Ectodermal cell (in vitro differentiated cells): ENCODE measurements at regions not wholly inside any gene's neighbourhood (a gene's known extent, or its start where the extent isn't known, plus 50 kb on each side); places are given as distances from the start of the nearest gene placed in this dataset.

ENCODE experiments used
- H3K27ac ChIP-seq: 2 replicates; pipeline ENCODE4 v1.7.0; 2013; ENCODE audit warnings: mild to moderate bottlenecking, low read depth, low read length; ENCODE audit not compliant: insufficient read depth, poor library complexity, severe bottlenecking
- H3K27me3 ChIP-seq: 2 replicates; pipeline ENCODE4 v1.7.0; 2013; ENCODE audit warnings: mild to moderate bottlenecking, low read length; ENCODE audit not compliant: insufficient read depth, control insufficient read depth, poor library complexity, severe bottlenecking
- H3K36me3 ChIP-seq: one replicate; pipeline ENCODE4 v1.7.0; 2013; ENCODE audit warnings: low read length; ENCODE audit not compliant: control insufficient read depth, insufficient read depth
- H3K4me1 ChIP-seq: one replicate; pipeline ENCODE4 v1.7.0; 2013; ENCODE audit warnings: low read length; ENCODE audit not compliant: control insufficient read depth, insufficient read depth
- H3K4me3 ChIP-seq: 2 replicates; pipeline ENCODE4 v1.7.0; 2013; ENCODE audit warnings: low read depth, low read length, control low read depth; ENCODE audit not compliant: insufficient read depth
- H3K9me3 ChIP-seq: 2 replicates; pipeline ENCODE4 v1.7.0; 2013; ENCODE audit warnings: mild to moderate bottlenecking, low read length, moderate library complexity; ENCODE audit not compliant: control insufficient read depth
- WGBS, 2 experiments: methylation state at CpG; one replicate each; pipeline ENCODE4 v1.1.7; 2013; ENCODE audit warnings: missing lambda C conversion rate in 2 of 2; 5-methylcytosine and 5-hydroxymethylcytosine counted together

GRCh38 chrX:137483554-137483953 is 82.4 kb upstream of the ZIC3 start:
- Histone ChIP-seq H3K4me1 (no peaks in the 10 kb centered on the region), H3K27ac (no peak overlapping the region), H3K36me3 (no peaks in the 10 kb centered on the region), H3K4me3 (no peak overlapping the region), H3K27me3 (no peaks in the 10 kb centered on the region), H3K9me3 (no peaks in the 10 kb centered on the region)

GRCh38 chrX:137482136-137482535 is 83.8 kb upstream of the ZIC3 start:
- no peaks in the 10 kb centered on the region for H3K36me3 ChIP-seq
- no peak overlapping the region for H3K4me3 ChIP-seq
- H3K27me3 ChIP-seq, result no peaks in the 10 kb centered on the region
- H3K27ac ChIP-seq, result no peak overlapping the region
- WGBS, 2 experiments, result 88 to 96% methylated on average over 2 of the region's 2 CpGs
- no peaks in the 10 kb centered on the region for H3K9me3 ChIP-seq
- no peaks in the 10 kb centered on the region for H3K4me1 ChIP-seq

- Histone ChIP-seq H3K27me3 (no peaks in the 10 kb centered on the region), H3K27ac (no peak overlapping the region), H3K4me1 (no peaks in the 10 kb centered on the region), H3K9me3 (no peaks in the 10 kb centered on the region), H3K4me3 (no peak overlapping the region), H3K36me3 (no peaks in the 10 kb centered on the region)
- 74 to 82% methylated on average over 2 of the region's 2 CpGs for WGBS, 2 experiments
These were observed 86.5 kb upstream of the ZIC3 start for GRCh38 chrX:137479386-137479785.

DNA sequence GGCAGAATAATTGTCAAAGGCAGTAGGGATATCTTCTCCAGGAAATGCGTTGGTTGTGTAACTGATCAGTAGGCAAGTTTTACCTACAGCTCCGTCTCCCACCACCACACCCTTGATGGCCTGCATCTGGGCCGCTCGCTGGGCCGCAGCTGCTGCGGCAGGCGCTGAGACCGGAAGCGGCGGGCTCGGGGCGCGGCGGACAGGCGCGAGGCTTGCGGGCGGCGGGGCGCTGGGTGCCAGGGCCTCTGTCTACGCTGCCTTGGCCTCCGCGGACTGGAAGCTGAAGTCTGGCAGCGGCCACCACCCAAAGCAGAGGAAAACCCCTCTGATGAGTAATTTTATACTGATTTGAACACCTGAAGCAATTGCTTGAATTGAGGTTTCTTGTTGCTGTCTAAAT is 124.2 kb upstream of the ZIC3 start:
- no peak overlapping the region for H3K27ac ChIP-seq
- WGBS, 2 experiments, result 92 to 97% methylated on average over 24 of the region's 24 CpGs
- H3K27me3 ChIP-seq, result no peaks in the 10 kb centered on the region
- no peaks in the 10 kb centered on the region for H3K9me3 ChIP-seq
- no peaks in the 10 kb centered on the region for H3K36me3 ChIP-seq
- H3K4me3 ChIP-seq, result no peak overlapping the region
- H3K4me1 ChIP-seq, result no peaks in the 10 kb centered on the region

DNA sequence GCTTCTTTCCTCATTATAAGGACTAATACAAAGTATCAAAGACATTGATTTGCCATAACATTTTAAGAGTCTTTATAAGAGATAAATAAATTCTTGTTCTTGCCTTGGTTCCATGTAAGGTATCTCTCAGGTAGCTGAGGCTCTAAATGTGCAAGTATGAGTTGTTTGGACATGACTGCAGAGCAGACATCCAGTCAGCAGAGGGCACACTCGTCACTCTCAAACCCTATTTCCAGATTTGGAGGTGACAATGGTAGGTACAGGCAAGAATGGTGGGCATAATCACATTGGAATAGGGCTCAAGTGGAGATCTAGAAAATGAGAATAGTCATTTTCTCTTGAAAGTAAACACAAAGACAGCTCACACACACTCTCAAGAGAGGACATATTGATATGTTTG is 133.3 kb upstream of the ZIC3 start:
- H3K27ac ChIP-seq, result no peak overlapping the region
- H3K4me3 ChIP-seq, result no peak overlapping the region
- H3K4me1 ChIP-seq, result peaks cover 12% of the 10 kb centered on the region
- H3K36me3 ChIP-seq, result no peaks in the 10 kb centered on the region
- H3K27me3 ChIP-seq, result peaks cover 16% of the 10 kb centered on the region
- H3K9me3 ChIP-seq, result no peaks in the 10 kb centered on the region
- 0 to 13% methylated on average over 1 of the region's 1 CpG for WGBS, 2 experiments

GRCh38 chrX:137431693-137432488 is 134.0 kb upstream of the ZIC3 start:
- no peaks in the 10 kb centered on the region for H3K9me3 ChIP-seq
- peak overlapping the region; percentile 44 for H3K27ac ChIP-seq
- peaks cover 24% of the 10 kb centered on the region for H3K27me3 ChIP-seq
- no peak overlapping the region for H3K4me3 ChIP-seq
- peaks cover 12% of the 10 kb centered on the region for H3K4me1 ChIP-seq
- 18 to 29% methylated on average over 2 of the region's 2 CpGs for WGBS, 2 experiments
- no peaks in the 10 kb centered on the region for H3K36me3 ChIP-seq

DNA sequence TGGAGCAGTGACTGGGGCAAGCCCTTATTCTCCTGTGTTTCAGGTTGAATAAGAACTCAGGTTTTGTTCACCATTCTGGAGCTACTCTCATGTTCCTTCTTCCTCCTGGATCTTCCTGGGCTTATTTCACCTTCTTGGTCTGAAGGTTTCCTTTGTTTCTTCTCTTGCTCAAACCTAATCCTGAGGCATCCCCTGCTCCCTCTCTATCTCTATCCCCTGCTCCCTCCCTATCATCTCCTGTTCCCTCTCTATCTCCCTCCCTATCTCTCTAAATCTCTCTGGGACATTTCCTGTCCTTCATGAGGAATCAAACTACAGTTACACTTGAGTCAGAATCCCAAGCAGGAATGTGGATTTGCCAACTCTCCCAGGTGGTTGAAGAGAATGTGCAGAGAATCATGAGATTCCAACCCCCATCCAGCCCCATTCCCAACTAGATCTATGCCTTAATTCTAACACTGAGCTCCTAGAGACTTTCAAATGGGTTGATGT is 134.9 kb upstream of the ZIC3 start:
- Histone ChIP-seq H3K36me3 (no peaks in the 10 kb centered on the region), H3K27me3 (peaks cover 32% of the 10 kb centered on the region), H3K27ac (no peak overlapping the region), H3K4me3 (no peak overlapping the region), H3K9me3 (no peaks in the 10 kb centered on the region), H3K4me1 (peaks cover 12% of the 10 kb centered on the region)

DNA sequence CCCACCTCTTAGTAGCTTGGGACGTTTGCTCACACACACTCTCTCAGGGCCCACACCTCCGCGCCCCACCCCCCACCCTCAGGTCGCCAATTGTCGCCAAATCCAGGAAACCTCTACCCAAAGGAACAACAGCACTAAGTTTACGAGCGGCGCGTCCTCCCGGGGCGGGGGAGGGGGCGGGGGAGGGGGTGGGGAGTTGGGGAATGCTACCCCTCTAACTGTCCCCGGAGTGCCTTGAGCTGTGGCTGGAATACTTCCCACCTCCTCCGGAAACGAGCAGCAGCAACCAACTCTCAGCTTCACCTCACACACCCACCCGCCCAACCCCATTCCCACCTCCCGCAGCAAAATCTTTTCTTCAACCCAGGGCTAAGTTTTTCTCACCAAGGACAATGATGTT is 135.6 kb upstream of the ZIC3 start:
- Histone ChIP-seq H3K27ac (no peak overlapping the region), H3K36me3 (no peaks in the 10 kb centered on the region), H3K4me1 (peaks cover 12% of the 10 kb centered on the region), H3K4me3 (peak overlapping the region; percentile 46), H3K27me3 (peaks cover 37% of the 10 kb centered on the region), H3K9me3 (no peaks in the 10 kb centered on the region)
- 3% methylated on average over 6 of the region's 17 CpGs; no CpG with 5 or more reads in 1 of the 2 experiments for WGBS, 2 experiments

DNA sequence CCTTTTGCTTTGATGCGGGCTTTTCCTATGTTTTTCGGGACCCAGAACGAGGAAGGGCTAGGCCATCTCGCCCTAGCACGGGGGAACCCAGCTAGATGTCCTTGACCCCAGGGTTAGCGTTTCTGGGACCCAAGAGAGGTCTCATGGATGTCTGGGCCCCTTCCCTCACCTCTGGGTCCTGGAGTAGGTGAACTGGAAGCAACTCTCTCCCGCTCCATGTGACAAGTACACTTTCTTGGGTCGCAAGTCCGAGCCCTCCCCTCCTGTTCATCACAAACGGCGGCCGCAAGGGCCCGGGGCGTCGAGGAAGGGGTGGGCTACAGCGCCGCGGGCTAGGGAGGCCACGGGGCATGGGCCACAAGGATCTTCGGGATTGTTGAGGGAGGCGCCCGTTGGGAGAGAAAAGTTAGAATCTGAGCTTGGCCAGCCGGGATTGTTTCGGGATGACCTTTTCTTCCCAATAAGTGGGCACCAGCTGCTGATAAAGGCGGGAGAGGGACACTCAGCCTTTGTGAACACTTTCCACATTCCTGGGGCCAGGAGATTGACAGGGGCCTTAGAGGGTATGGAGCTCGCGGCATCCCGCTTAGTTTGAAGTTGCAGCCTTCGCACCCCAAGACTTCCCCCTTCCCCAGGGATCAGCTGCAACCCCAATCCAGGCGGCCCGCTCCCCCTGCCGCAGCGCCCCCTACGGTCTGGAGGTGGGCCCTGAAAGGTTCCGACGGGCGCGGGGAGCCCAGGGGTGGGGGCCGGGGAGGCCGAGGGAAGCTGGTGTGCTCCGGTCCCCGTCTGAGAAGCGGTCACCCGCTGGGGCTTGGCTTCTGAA is 136.9 kb upstream of the ZIC3 start:
- peak overlapping the region; percentile 41 for H3K27ac ChIP-seq
- H3K4me1 ChIP-seq, result peaks cover 17% of the 10 kb centered on the region
- peaks cover 37% of the 10 kb centered on the region for H3K27me3 ChIP-seq
- no peaks in the 10 kb centered on the region for H3K36me3 ChIP-seq
- 0 to 1% methylated on average over 43 to 44 of the region's 44 CpGs for WGBS, 2 experiments
- H3K4me3 ChIP-seq, result peak overlapping the region; percentile 46
- no peaks in the 10 kb centered on the region for H3K9me3 ChIP-seq

GRCh38 chrX:137428221-137428661 is 137.7 kb upstream of the ZIC3 start:
- H3K4me1 ChIP-seq, result peaks cover 20% of the 10 kb centered on the region
- H3K9me3 ChIP-seq, result no peaks in the 10 kb centered on the region
- no peak overlapping the region for H3K27ac ChIP-seq
- no peaks in the 10 kb centered on the region for H3K36me3 ChIP-seq
- H3K4me3 ChIP-seq, result peak overlapping the region; percentile 46
- WGBS, 2 experiments, result 0 to 1% methylated on average over 30 of the region's 30 CpGs
- peaks cover 37% of the 10 kb centered on the region for H3K27me3 ChIP-seq
